ENCODE measurements at regions not wholly inside any gene's neighbourhood (a gene's known extent, or its start where the extent isn't known, plus 50 kb on each side); places are given as distances from the start of the nearest gene placed in this dataset.

GRCh38 chr1:201656311-201657032 lies 117.5 kb downstream of the NAV1 start:
- no peak for DNase-seq (ENCODE audit: low read depth in 2 of 2)

- no peak for DNase-seq (ENCODE audit: low read depth in 2 of 2)
Observed at GRCh38 chr1:201659572-201659971, 120.6 kb downstream of the NAV1 start.

- no peak for DNase-seq (ENCODE audit: low read depth in 2 of 2)
Observed at GRCh38 chr1:201660931-201661822, 122.2 kb downstream of the NAV1 start.

GRCh38 chr1:201661823-201662359 lies 123.0 kb downstream of the NAV1 start:
- DNase-seq (ENCODE audit: low read depth in 2 of 2) = no peak

- DNase-seq (ENCODE audit: low read depth in 2 of 2) = no peak
Observed at GRCh38 chr1:201662646-201663045, 123.7 kb downstream of the NAV1 start.

- no peak for DNase-seq (ENCODE audit: low read depth in 2 of 2)
Observed at GRCh38 chr1:201663491-201664113, 124.7 kb downstream of the NAV1 start.

GRCh38 chr1:201665036-201665435 lies 126.1 kb downstream of the NAV1 start:
- no peak for DNase-seq (ENCODE audit: low read depth in 2 of 2)

GRCh38 chr1:201666102-201666501 lies 127.2 kb downstream of the NAV1 start:
- DNase-seq (ENCODE audit: low read depth in 2 of 2) = no peak

- no peak for DNase-seq (ENCODE audit: low read depth in 2 of 2)
Observed at GRCh38 chr1:201666645-201667044, 127.7 kb downstream of the NAV1 start.

- DNase-seq (ENCODE audit: low read depth in 2 of 2) = no peak
Observed at GRCh38 chr1:201667479-201667878, 128.6 kb downstream of the NAV1 start.

- no peak for DNase-seq (ENCODE audit: low read depth in 2 of 2)
Observed at GRCh38 chr1:201670517-201670916, 131.6 kb downstream of the NAV1 start.

GRCh38 chr1:201672685-201673084 lies 133.8 kb downstream of the NAV1 start:
- DNase-seq (ENCODE audit: low read depth in 2 of 2) = no peak

- DNase-seq (ENCODE audit: low read depth in 2 of 2) = no peak
Observed at GRCh38 chr1:201673093-201673492, 134.2 kb downstream of the NAV1 start.

- DNase-seq (ENCODE audit: low read depth in 2 of 2) = no peak
Observed at GRCh38 chr1:201673915-201674314, 135.0 kb downstream of the NAV1 start.

- DNase-seq (ENCODE audit: low read depth in 2 of 2) = no peak
Observed at GRCh38 chr1:201675143-201675542, 136.2 kb downstream of the NAV1 start.

- DNase-seq (ENCODE audit: low read depth in 2 of 2) = no peak
Observed at GRCh38 chr1:201676197-201676596, 137.3 kb downstream of the NAV1 start.

GRCh38 chr1:201676641-201677040 lies 137.7 kb downstream of the NAV1 start:
- no peak for DNase-seq (ENCODE audit: low read depth in 2 of 2)

GRCh38 chr1:201678264-201679101 lies 139.6 kb downstream of the NAV1 start:
- no peak for DNase-seq (ENCODE audit: low read depth in 2 of 2)

GRCh38 chr1:201681375-201681774 lies 142.4 kb downstream of the NAV1 start:
- DNase-seq (ENCODE audit: low read depth in 2 of 2) = no peak

- no peak for DNase-seq (ENCODE audit: low read depth in 2 of 2)
Observed at GRCh38 chr1:201682964-201683363, 144.0 kb downstream of the NAV1 start.

GRCh38 chr1:201683397-201683796 lies 144.5 kb downstream of the NAV1 start:
- DNase-seq (ENCODE audit: low read depth in 2 of 2) = no peak
